H1 (cell line): ENCODE measurements at regions not wholly inside any gene's neighbourhood (a gene's known extent, or its start where the extent isn't known, plus 50 kb on each side); places are given as distances from the start of the nearest gene placed in this dataset.

ENCODE experiments used
- CTCF ChIA-PET: fragments of 300-600 bp; sonication (Branson Sonifier 250); formaldehyde crosslinking; loops from one replicate; lab custom pipeline; 2021; ENCODE audit not compliant: partially characterized antibody; lab: Charles Lee
- POLR2A ChIA-PET: fragments of 300-600 bp; sonication (Branson Sonifier 250); formaldehyde crosslinking; loops from one replicate; lab custom pipeline; 2021; ENCODE audit warnings: inconsistent platforms; ENCODE audit not compliant: partially characterized antibody; lab: Charles Lee
- DNase-seq, 2 experiments: peaks; one replicate each; pipeline versions ENCODE4 v3.0.0 to v3.0.0-alpha.2; 2010 to 2022; ENCODE audit warnings: low spot score in 2 of 2, low read depth in 1 of 2, mixed read lengths in 1 of 2
- FAIRE-seq: peaks from 2 replicates; lab custom pipeline; 2011; peaks lifted over from hg19 to GRCh38; lab: Jason Lieb, UNC
- H2AFZ ChIP-seq: 2 replicates; pipeline ENCODE4 v1.8.1; 2012; ENCODE audit warnings: low read length, inconsistent platforms
- H2AK5ac ChIP-seq: 2 replicates; pipeline ENCODE4 v1.6.1; 2013; ENCODE audit warnings: low read depth, low read length
- H2BK120ac ChIP-seq: replicated peaks from 2 replicates; pipeline ENCODE3; 2013; ENCODE audit warnings: low read depth, low read length, inconsistent platforms
- H2BK12ac ChIP-seq: 2 replicates; pipeline ENCODE4 v1.6.1; 2013; ENCODE audit warnings: low read depth, low read length
- H2BK15ac ChIP-seq: 2 replicates; pipeline ENCODE4 v1.6.1; 2013; ENCODE audit warnings: low read length
- H2BK20ac ChIP-seq: 2 replicates; pipeline ENCODE4 v1.6.1; 2013; ENCODE audit warnings: low read length
- H2BK5ac ChIP-seq: 2 replicates; pipeline ENCODE4 v1.6.1; 2013; ENCODE audit warnings: low read depth, low read length
- H3K14ac ChIP-seq: 2 replicates; pipeline ENCODE4 v1.6.1; 2013; ENCODE audit warnings: inconsistent platforms; ENCODE audit not compliant: insufficient read length
- H3K18ac ChIP-seq: 2 replicates; pipeline ENCODE4 v1.6.1; 2013; ENCODE audit warnings: low read length; ENCODE audit errors: extremely low read depth
- H3K23ac ChIP-seq: 2 replicates; pipeline ENCODE4 v1.6.1; 2013; ENCODE audit warnings: inconsistent platforms; ENCODE audit not compliant: insufficient read length
- H3K23me2 ChIP-seq: 2 replicates; pipeline ENCODE4 v1.6.1; 2013; ENCODE audit warnings: low read depth, low read length
- H3K27ac ChIP-seq: 2 replicates; pipeline ENCODE4 v1.6.1; 2011; ENCODE audit warnings: low read depth, low read length, inconsistent platforms
- H3K27me3 ChIP-seq, 4 experiments: replicated peaks in 1 of 4; 1 replicate in 1 of 4; 2 replicates in 3 of 4; pipeline versions ENCODE4 v1.6.1 to v1.8.1; 2011 to 2013; ENCODE audit warnings: low read length in 3 of 4, mild to moderate bottlenecking in 3 of 4, inconsistent platforms in 2 of 4, mixed read lengths in 2 of 4, moderate library complexity in 1 of 4; ENCODE audit not compliant: control insufficient read depth in 3 of 4, insufficient read depth in 3 of 4; ENCODE audit errors: extremely low read depth in 1 of 4
- H3K36me3 ChIP-seq, 4 experiments: 2 replicates each; pipeline versions ENCODE4 v1.6.1 to v1.8.1; 2011 to 2013; ENCODE audit warnings: mild to moderate bottlenecking in 4 of 4, low read length in 3 of 4, moderate library complexity in 2 of 4, control low read depth in 1 of 4, inconsistent platforms in 1 of 4; ENCODE audit not compliant: insufficient read depth in 4 of 4, control insufficient read depth in 2 of 4
- H3K4ac ChIP-seq: replicated peaks from 2 replicates; pipeline ENCODE3; 2013; ENCODE audit warnings: low read length, low read depth, mixed read lengths, inconsistent platforms; ENCODE audit not compliant: insufficient read length
- H3K4me1 ChIP-seq, 4 experiments: replicated peaks in 1 of 4; 1 replicate in 1 of 4; 2 replicates in 3 of 4; pipeline versions ENCODE4 v1.6.1 to v1.8.1; 2011 to 2013; ENCODE audit warnings: low read length in 3 of 4, inconsistent platforms in 2 of 4, mixed read lengths in 1 of 4; ENCODE audit not compliant: insufficient read depth in 4 of 4, control insufficient read depth in 3 of 4
- H3K4me2 ChIP-seq, 2 experiments: 2 replicates each; pipeline versions ENCODE4 v1.6.1 to v1.8.1; 2011 to 2013; ENCODE audit warnings: low read depth in 2 of 2, low read length in 2 of 2, control low read depth in 1 of 2, inconsistent platforms in 1 of 2, mild to moderate bottlenecking in 1 of 2; ENCODE audit not compliant: insufficient read depth in 1 of 2
- H3K4me3 ChIP-seq, 4 experiments: fragments of 200-600, 300-600 bp in 1 of 4; sonication (generic), shearing (Covaris generic), sonication (Bioruptor Twin) in 1 of 4; 2 replicates each; pipeline versions ENCODE4 v1.5.1 to v1.8.1; 2011 to 2016; ENCODE audit warnings: low read length in 4 of 4, low read depth in 3 of 4, control low read depth in 2 of 4, inconsistent platforms in 2 of 4, mild to moderate bottlenecking in 2 of 4, mixed read lengths in 1 of 4, moderate library complexity in 1 of 4; ENCODE audit not compliant: insufficient read depth in 2 of 4; ENCODE audit errors: extremely low read depth in 1 of 4
- H3K56ac ChIP-seq: replicated peaks from 2 replicates; pipeline ENCODE3; 2013; ENCODE audit warnings: low read depth, mild to moderate bottlenecking, mixed read lengths, low read length, inconsistent platforms; ENCODE audit not compliant: insufficient read length
- H3K79me1 ChIP-seq: 2 replicates; pipeline ENCODE4 v1.6.1; 2013; ENCODE audit warnings: low read depth, low read length, control low read depth
- H3K79me2 ChIP-seq, 2 experiments: 2 replicates each; pipeline versions ENCODE4 v1.6.1 to v1.8.1; 2012 to 2013; ENCODE audit warnings: low read length in 2 of 2, mild to moderate bottlenecking in 2 of 2, inconsistent platforms in 1 of 2; ENCODE audit not compliant: insufficient read depth in 2 of 2, control insufficient read depth in 1 of 2
- H3K9ac ChIP-seq, 4 experiments: replicated peaks in 1 of 4; 1 replicate in 1 of 4; 2 replicates in 3 of 4; pipeline versions ENCODE4 v1.6.1 to v1.8.1; 2011 to 2013; ENCODE audit warnings: low read depth in 3 of 4, low read length in 3 of 4, control low read depth in 2 of 4, mild to moderate bottlenecking in 2 of 4, moderate library complexity in 2 of 4, inconsistent platforms in 1 of 4; ENCODE audit errors: extremely low read depth in 1 of 4
- H3K9me3 ChIP-seq, 2 experiments: 2 replicates each; pipeline versions ENCODE4 v1.6.1 to v1.8.1; 2012 to 2013; ENCODE audit warnings: mild to moderate bottlenecking in 2 of 2, moderate library complexity in 2 of 2, control low read depth in 1 of 2, inconsistent platforms in 1 of 2, low read depth in 1 of 2, low read length in 1 of 2, mixed read lengths in 1 of 2; ENCODE audit not compliant: insufficient read depth in 2 of 2
- H4K20me1 ChIP-seq, 2 experiments: replicated peaks in 1 of 2; 2 replicates each; pipeline versions ENCODE3 to v1.8.1; 2011 to 2013; ENCODE audit warnings: inconsistent platforms in 2 of 2, low read length in 2 of 2, mild to moderate bottlenecking in 1 of 2; ENCODE audit not compliant: insufficient read depth in 2 of 2, control insufficient read depth in 1 of 2
- H4K5ac ChIP-seq: 2 replicates; pipeline ENCODE4 v1.6.1; 2013; ENCODE audit warnings: low read length, low read depth, mixed read lengths, inconsistent platforms; ENCODE audit not compliant: insufficient read length
- H4K8ac ChIP-seq: 2 replicates; pipeline ENCODE4 v1.8.0; 2013; ENCODE audit warnings: mild to moderate bottlenecking, moderate library complexity, low read length, inconsistent platforms; ENCODE audit not compliant: insufficient read depth; ENCODE audit errors: extremely low read depth
- H4K91ac ChIP-seq: replicated peaks from 2 replicates; pipeline ENCODE3; 2013; ENCODE audit warnings: low read length, mixed read lengths, inconsistent platforms; ENCODE audit not compliant: insufficient read length
- CEBPB ChIP-seq: IDR thresholded peaks from 2 replicates; pipeline ENCODE4 v1.6.1; 2012; ENCODE audit warnings: low read depth, low read length
- EP300 ChIP-seq, 2 experiments: IDR thresholded peaks; 1 replicate in 1 of 2; 2 replicates in 1 of 2; pipeline ENCODE4 v1.6.1; 2011 to 2012; ENCODE audit warnings: low read depth in 2 of 2, low read length in 2 of 2, mild to moderate bottlenecking in 2 of 2, borderline replicate concordance in 1 of 2, inconsistent platforms in 1 of 2, moderate library complexity in 1 of 2
- EZH2 ChIP-seq: fragments of 200-600 bp; sonication (generic); IDR thresholded peaks from 2 replicates; pipeline ENCODE4 v1.7.1; 2012; ENCODE audit warnings: low read depth, mild to moderate bottlenecking, moderate library complexity, low read length, inconsistent platforms; ENCODE audit not compliant: severe bottlenecking
- JUN ChIP-seq: IDR thresholded peaks from 2 replicates; pipeline ENCODE4 v1.6.1; 2011; ENCODE audit warnings: low read depth, mild to moderate bottlenecking, improper control_type of control experiment, low read length
- WGBS, 2 experiments: shearing (Covaris generic) in 1 of 2; methylation state at CpG; one replicate each; pipeline versions ENCODE4 v1.1.6 to v1.1.7; 2013 to 2015; ENCODE audit warnings: low lambda C conversion rate in 2 of 2, mixed read lengths in 2 of 2, inconsistent platforms in 1 of 2, low coverage in 1 of 2, missing lambda C conversion rate in 1 of 2; ENCODE audit not compliant: insufficient replicate concordance in 2 of 2, insufficient coverage in 1 of 2, insufficient read length in 1 of 2; ENCODE audit errors: extremely low coverage in 1 of 2, missing lambda C conversion rate in 1 of 2; 5-methylcytosine and 5-hydroxymethylcytosine counted together

DNA sequence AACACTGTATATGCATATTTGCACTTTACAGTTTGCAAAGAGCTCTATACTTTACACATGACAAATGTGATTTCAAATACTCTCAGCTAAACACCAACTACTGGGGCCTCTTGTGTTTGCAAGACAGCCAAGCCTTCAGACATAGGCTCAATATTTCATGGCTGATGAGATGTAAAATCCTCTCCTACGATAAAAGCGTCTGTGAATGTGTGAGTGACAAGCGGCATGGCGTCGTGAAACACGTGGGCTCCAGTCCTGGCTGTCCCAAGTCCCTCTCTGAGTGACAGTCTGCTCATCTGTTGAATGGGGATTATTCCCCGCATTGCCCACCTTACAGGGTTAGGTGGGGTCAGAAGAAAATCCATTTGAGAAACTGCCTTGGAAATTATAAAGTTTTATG is 489.8 kb downstream of the RNF144A start:
- no peak overlapping the region for H2BK12ac ChIP-seq
- 95% methylated on average over 7 of the region's 7 CpGs; no CpG with 5 or more reads in 1 of the 2 experiments for WGBS, 2 experiments
- no peak for FAIRE-seq
- TF ChIP-seq JUN = no peak
- TF ChIP-seq CEBPB = no peak
- no peak for TF ChIP-seq EP300 (IDR thresholded peaks at IDR 0.05; ENCODE audit: borderline replicate concordance in 1 of 2, low read depth in 2 of 2, low read length in 2 of 2)
- no peak for TF ChIP-seq EZH2

More for the DNA sequence above, 489.8 kb downstream of the RNF144A start:
- H3K14ac ChIP-seq = no peak overlapping the region
- no peak overlapping the region for H2BK5ac ChIP-seq
- no peaks in the 10 kb centered on the region for H3K79me2 ChIP-seq
- no peaks in the 10 kb centered on the region; a peak in 1 of 7 replicates for H3K4me1 ChIP-seq
- no peaks in the 10 kb centered on the region for H3K36me3 ChIP-seq
- no peak overlapping the region; the same call in 1 of the 2 replicates for H4K8ac ChIP-seq
- no peak overlapping the region for H3K4me3 ChIP-seq
- H2BK120ac ChIP-seq = no peak overlapping the region
- no peak overlapping the region for H2AK5ac ChIP-seq
- H3K9ac ChIP-seq = no peak overlapping the region
- H4K20me1 ChIP-seq = no peaks in the 10 kb centered on the region
- no peak overlapping the region for H4K91ac ChIP-seq
- no peak for DNase-seq
- ChIA-PET CTCF (interaction anchor here (4.1 kb wide), 1 partner anchor 12 kb away, joined by 16 read pairs; no protein-coding TSS in a partner anchor), POLR2A (no interaction called here)
- H2BK20ac ChIP-seq = no peak overlapping the region
- no peak overlapping the region for H4K5ac ChIP-seq
- no peak overlapping the region for H2AFZ ChIP-seq
- no peaks in the 10 kb centered on the region for H3K23me2 ChIP-seq
- no peaks in the 10 kb centered on the region for H3K27me3 ChIP-seq
- H3K23ac ChIP-seq = no peak overlapping the region
- no peaks in the 10 kb centered on the region for H3K79me1 ChIP-seq
- no peaks in the 10 kb centered on the region for H3K9me3 ChIP-seq
- no peak overlapping the region for H3K27ac ChIP-seq
- H2BK15ac ChIP-seq = no peak overlapping the region
- H3K4me2 ChIP-seq = no peak overlapping the region
- H3K4ac ChIP-seq = no peak overlapping the region
- no peak overlapping the region for H3K56ac ChIP-seq
- no peak overlapping the region for H3K18ac ChIP-seq
